HepG2 (cell line): ENCODE measurements at regions not wholly inside any gene's neighbourhood (a gene's known extent, or its start where the extent isn't known, plus 50 kb on each side); places are given as distances from the start of the nearest gene placed in this dataset.

Experiments
- ARHGAP35 ChIP-seq: sonication (generic); formaldehyde crosslinking; IDR thresholded peaks from 2 replicates; pipeline ENCODE4 v1.9.0; 2022; ENCODE audit warnings: mild to moderate bottlenecking, inconsistent platforms, moderate library complexity, missing genetic modification reagents, borderline replicate concordance
- ARID4A ChIP-seq: sonication (generic); formaldehyde crosslinking; IDR thresholded peaks from 2 replicates; pipeline ENCODE4 v1.5.0; 2020; ENCODE audit warnings: mild to moderate bottlenecking, missing genetic modification reagents, borderline replicate concordance
- ATF7 ChIP-seq, 2 experiments: fragments of 450-650 bp in 1 of 2; sonication (generic) in 1 of 2; formaldehyde crosslinking in 1 of 2; IDR thresholded peaks; 2 replicates each; pipeline versions ENCODE4 v1.4.0 to v1.6.1; 2016 to 2020; ENCODE audit warnings: antibody characterized with exemption in 1 of 2, mild to moderate bottlenecking in 1 of 2, missing genetic modification reagents in 1 of 2
- ATF7-NPFF ChIP-seq: sonication (generic); formaldehyde crosslinking; IDR thresholded peaks from 2 replicates; pipeline ENCODE4 v1.8.1; 2023; ENCODE audit warnings: mild to moderate bottlenecking, low read depth, missing genetic modification reagents, moderate library complexity
- CBX1 ChIP-seq: IDR thresholded peaks from one replicate; pipeline ENCODE4 v1.6.1; 2016; ENCODE audit warnings: antibody characterized with exemption, low read depth
- CEBPB ChIP-seq: IDR thresholded peaks from 2 replicates; pipeline ENCODE4 v1.6.1; 2011; ENCODE audit warnings: low read depth, low read length, improper control_type of control experiment, borderline replicate concordance
- CREBL2 ChIP-seq: sonication (generic); formaldehyde crosslinking; IDR thresholded peaks from 2 replicates; pipeline ENCODE4 v1.8.1; 2023; ENCODE audit warnings: missing genetic modification reagents, mild to moderate bottlenecking, borderline replicate concordance
- DRAP1 ChIP-seq: IDR thresholded peaks from 2 replicates; pipeline ENCODE4 v1.6.1; 2016; ENCODE audit warnings: missing genetic modification reagents, missing compliant biosample characterization
- EHMT2 ChIP-seq: fragments of 200-600 bp; sonication (generic); IDR thresholded peaks from 2 replicates; pipeline ENCODE4 v1.7.0; 2017; ENCODE audit warnings: antibody characterized with exemption, low read depth, low read length, borderline replicate concordance
- JDP2 ChIP-seq: sonication (generic); formaldehyde crosslinking; IDR thresholded peaks from 2 replicates; pipeline ENCODE4 v1.8.1; 2022; ENCODE audit warnings: missing genetic modification reagents, borderline replicate concordance
- NCOA2 ChIP-seq: sonication (generic); formaldehyde crosslinking; IDR thresholded peaks from 2 replicates; pipeline ENCODE4 v1.8.0; 2022; ENCODE audit warnings: inconsistent platforms
- PHF5A ChIP-seq: IDR thresholded peaks from one replicate; pipeline ENCODE4 v1.6.1; 2018; ENCODE audit warnings: low read depth, missing genetic modification reagents; ENCODE audit not compliant: unreplicated experiment
- RBFOX2 ChIP-seq: fragments of 200-400 bp; formaldehyde crosslinking; IDR thresholded peaks from 2 replicates; pipeline ENCODE4 v1.6.1; 2017; ENCODE audit warnings: low read depth, mild to moderate bottlenecking, low read length
- RORA ChIP-seq: sonication (generic); formaldehyde crosslinking; IDR thresholded peaks from 2 replicates; pipeline ENCODE4 v1.5.0; 2020; ENCODE audit warnings: mild to moderate bottlenecking, missing genetic modification reagents, moderate library complexity
- SP5 ChIP-seq: IDR thresholded peaks from 2 replicates; pipeline ENCODE4 v1.6.1; 2016; ENCODE audit warnings: low read depth, borderline replicate concordance
- SRF ChIP-seq: IDR thresholded peaks from 2 replicates; pipeline ENCODE4 v1.6.1; 2011; ENCODE audit warnings: mild to moderate bottlenecking, low read depth, low read length, moderate library complexity
- WIZ ChIP-seq: sonication (generic); formaldehyde crosslinking; IDR thresholded peaks from 2 replicates; pipeline ENCODE4 v1.5.1; 2020; ENCODE audit warnings: mild to moderate bottlenecking, missing genetic modification reagents
- ZBTB33 ChIP-seq: sonication (generic); formaldehyde crosslinking; IDR thresholded peaks from 2 replicates; pipeline ENCODE4 v1.4.0; 2020; ENCODE audit warnings: missing genetic modification reagents
- ZNF274 ChIP-seq: sonication (generic); formaldehyde crosslinking; IDR thresholded peaks from 2 replicates; pipeline ENCODE4 v1.5.1; 2020; ENCODE audit warnings: mild to moderate bottlenecking, missing genetic modification reagents
- ZNF326 ChIP-seq: sonication (generic); formaldehyde crosslinking; IDR thresholded peaks from 2 replicates; pipeline ENCODE4 v1.4.0; 2020; ENCODE audit warnings: missing genetic modification reagents, borderline replicate concordance
- ZNF546 ChIP-seq: sonication (generic); formaldehyde crosslinking; conservative IDR thresholded peaks from 2 replicates; pipeline ENCODE4 v1.8.1; 2023; ENCODE audit warnings: mild to moderate bottlenecking, missing genetic modification reagents
- ZNF614 ChIP-seq: IDR thresholded peaks from 2 replicates; pipeline ENCODE4 v1.6.1; 2018; ENCODE audit warnings: missing biosample characterization, missing genetic modification reagents, inconsistent platforms, borderline replicate concordance
- ZNF619 ChIP-seq: sonication (generic); formaldehyde crosslinking; IDR thresholded peaks from 2 replicates; pipeline ENCODE4 v1.4.0; 2020; ENCODE audit warnings: mild to moderate bottlenecking, missing genetic modification reagents

- TF ChIP-seq CREBL2: 0 out of 2 replicates have a peak, but pooled peaks have one; percentile 67
- TF ChIP-seq CEBPB: peak; percentile 90
- 0 out of 2 replicates have a peak, but pooled peaks have one; percentile 54 for TF ChIP-seq ZNF546
- TF ChIP-seq SP5 (CRISPR knock-in tag): peak; percentile 83
- peak; percentile 73 for TF ChIP-seq ZNF614 (CRISPR knock-in tag)
- TF ChIP-seq RBFOX2: peak; percentile 31; the same call in 1 of the 2 replicates
- TF ChIP-seq ATF7 (IDR thresholded peaks at IDR 0.05): 0 out of 2 replicates have a peak, but pooled peaks have one; percentile 3
- TF ChIP-seq ATF7 (CRISPR knock-in tag; IDR thresholded peaks at IDR 0.05): 0 out of 2 replicates have a peak, but pooled peaks have one; percentile 2
- peak; percentile 80 for TF ChIP-seq NCOA2 (CRISPR knock-in tag)
- no peak for TF ChIP-seq RORA
- TF ChIP-seq SRF: no peak
- no peak for TF ChIP-seq PHF5A (CRISPR knock-in tag)
- TF ChIP-seq EHMT2: peak; percentile 42; the same call in 1 of the 2 replicates
- no peak for TF ChIP-seq WIZ (CRISPR knock-in tag)
- peak; percentile 8; the same call in 1 of the 2 replicates for TF ChIP-seq ARHGAP35 (CRISPR knock-in tag)
- TF ChIP-seq ZNF619 (CRISPR knock-in tag): peak; percentile 18
- no peak for TF ChIP-seq JDP2 (CRISPR knock-in tag)
- peak; percentile 87; the same call in 1 of the 2 replicates for TF ChIP-seq ZBTB33
- TF ChIP-seq CBX1: no peak
- TF ChIP-seq ATF7-NPFF (CRISPR knock-in tag): peak; percentile 11
- no peak for TF ChIP-seq ARID4A (CRISPR knock-in tag)
- peak; percentile 74 for TF ChIP-seq DRAP1 (CRISPR knock-in tag)
- TF ChIP-seq ZNF326 (CRISPR knock-in tag): no peak
- TF ChIP-seq ZNF274: no peak; the same call in none of the 2 replicates
Observed at GRCh38 chr2:42979870-42980763, 187.7 kb upstream of the HAAO start (continued).
